Mesenchymal stem cell (in vitro differentiated cells and primary cell): ENCODE measurements at regions not wholly inside any gene's neighbourhood (a gene's known extent, or its start where the extent isn't known, plus 50 kb on each side); places are given as distances from the start of the nearest gene placed in this dataset.

Experiments
- DNase-seq: peaks from one replicate; pipeline ENCODE4 v3.0.0-alpha.2; 2013
- H2AFZ ChIP-seq: one replicate; pipeline ENCODE4 v1.6.1; 2013; ENCODE audit warnings: low read depth, mild to moderate bottlenecking, control low read depth, inconsistent platforms, low read length, moderate library complexity
- H2AK5ac ChIP-seq: 2 replicates; pipeline ENCODE4 v1.6.1; 2013; ENCODE audit warnings: low read length, moderate library complexity, mild to moderate bottlenecking, inconsistent platforms; ENCODE audit not compliant: severe bottlenecking
- H2BK120ac ChIP-seq: one replicate; pipeline ENCODE4 v1.6.1; 2013; ENCODE audit warnings: low read depth, mild to moderate bottlenecking, inconsistent platforms, low read length, moderate library complexity
- H2BK12ac ChIP-seq, 2 experiments: one replicate each; pipeline ENCODE4 v1.6.1; 2013; ENCODE audit warnings: inconsistent platforms in 2 of 2, low read length in 2 of 2, mild to moderate bottlenecking in 2 of 2, moderate library complexity in 2 of 2, control low read depth in 1 of 2
- H2BK15ac ChIP-seq: one replicate; pipeline ENCODE4 v1.6.1; 2013; ENCODE audit warnings: mild to moderate bottlenecking, low read depth, inconsistent platforms; ENCODE audit not compliant: poor library complexity, severe bottlenecking
- H2BK5ac ChIP-seq: 2 replicates; pipeline ENCODE4 v1.6.1; 2013; ENCODE audit warnings: low read depth, mild to moderate bottlenecking, low read length, control low read depth, inconsistent platforms; ENCODE audit not compliant: poor library complexity, severe bottlenecking
- H3K14ac ChIP-seq, 2 experiments: one replicate each; pipeline ENCODE4 v1.6.1; 2013; ENCODE audit warnings: inconsistent platforms in 2 of 2, low read length in 2 of 2, control low read depth in 1 of 2, mild to moderate bottlenecking in 1 of 2, moderate library complexity in 1 of 2
- H3K18ac ChIP-seq, 2 experiments: one replicate each; pipeline ENCODE4 v1.6.1; 2013; ENCODE audit warnings: inconsistent platforms in 2 of 2, low read length in 2 of 2, control low read depth in 1 of 2, low read depth in 1 of 2, mild to moderate bottlenecking in 1 of 2
- H3K23ac ChIP-seq, 2 experiments: one replicate each; pipeline ENCODE4 v1.6.1; 2013; ENCODE audit warnings: inconsistent platforms in 2 of 2, low read length in 2 of 2, mild to moderate bottlenecking in 2 of 2, moderate library complexity in 2 of 2, control low read depth in 1 of 2
- H3K27ac ChIP-seq: 2 replicates; pipeline ENCODE4 v1.5.1; 2013; ENCODE audit warnings: mild to moderate bottlenecking, moderate library complexity, low read length, control low read depth, inconsistent platforms; ENCODE audit not compliant: poor library complexity, severe bottlenecking
- H3K27me3 ChIP-seq, 2 experiments: 2 replicates each; pipeline versions ENCODE4 v1.6.1 to v1.7.0; 2013; ENCODE audit warnings: low read length in 2 of 2, mild to moderate bottlenecking in 2 of 2, moderate library complexity in 2 of 2, control low read depth in 1 of 2, inconsistent platforms in 1 of 2; ENCODE audit not compliant: control insufficient read depth in 1 of 2, insufficient read depth in 1 of 2
- H3K36me3 ChIP-seq, 2 experiments: 2 replicates each; pipeline versions ENCODE4 v1.6.1 to v1.7.0; 2013; ENCODE audit warnings: low read length in 2 of 2, control low read depth in 1 of 2, inconsistent platforms in 1 of 2, low read depth in 1 of 2, mild to moderate bottlenecking in 1 of 2; ENCODE audit not compliant: insufficient read depth in 2 of 2, control insufficient read depth in 1 of 2
- H3K4ac ChIP-seq, 2 experiments: one replicate each; pipeline ENCODE4 v1.6.1; 2013; ENCODE audit warnings: inconsistent platforms in 2 of 2, low read length in 2 of 2, mild to moderate bottlenecking in 2 of 2, moderate library complexity in 2 of 2, control low read depth in 1 of 2, low read depth in 1 of 2
- H3K4me1 ChIP-seq: 2 replicates; pipeline ENCODE4 v1.6.1; 2013; ENCODE audit warnings: low read depth, low read length, control low read depth; ENCODE audit not compliant: control insufficient read depth, insufficient read depth
- H3K4me2 ChIP-seq: 2 replicates; pipeline ENCODE4 v1.6.1; 2013; ENCODE audit warnings: low read length, mild to moderate bottlenecking, inconsistent platforms; ENCODE audit not compliant: poor library complexity, severe bottlenecking
- H3K4me3 ChIP-seq, 2 experiments: 2 replicates each; pipeline versions ENCODE4 v1.5.1 to v1.7.0; 2013; ENCODE audit warnings: low read length in 2 of 2, mild to moderate bottlenecking in 2 of 2, control low read depth in 1 of 2, low read depth in 1 of 2; ENCODE audit not compliant: insufficient read depth in 1 of 2
- H3K79me1 ChIP-seq: replicated peaks from 2 replicates; pipeline ENCODE4 v1.6.1; 2013; ENCODE audit warnings: mild to moderate bottlenecking, control low read depth, low read length, inconsistent platforms; ENCODE audit not compliant: poor library complexity, severe bottlenecking
- H3K9ac ChIP-seq: 2 replicates; pipeline ENCODE4 v1.7.0; 2013; ENCODE audit warnings: mild to moderate bottlenecking, low read length, moderate library complexity
- H3K9me3 ChIP-seq: 2 replicates; pipeline ENCODE4 v1.7.0; 2013; ENCODE audit warnings: mild to moderate bottlenecking, low read length; ENCODE audit not compliant: control insufficient read depth
- H4K8ac ChIP-seq: one replicate; pipeline ENCODE4 v1.6.1; 2013; ENCODE audit warnings: inconsistent platforms, mild to moderate bottlenecking, low read length, moderate library complexity
- H4K91ac ChIP-seq: one replicate; pipeline ENCODE4 v1.6.1; 2013; ENCODE audit warnings: mild to moderate bottlenecking, low read length, inconsistent platforms
- WGBS: methylation state at CpG from one replicate; pipeline ENCODE4 v1.1.7; 2013; ENCODE audit warnings: mixed read lengths; 5-methylcytosine and 5-hydroxymethylcytosine counted together

- Histone ChIP-seq H4K8ac (no peak overlapping the region), H3K27me3 (peaks cover 0 to 7% of the 10 kb centered on the region in 2 experiments), H2BK15ac (no peak overlapping the region), H3K9me3 (no peaks in the 10 kb centered on the region), H3K9ac (no peak overlapping the region), H3K14ac (no peak overlapping the region), H3K4me1 (no peaks in the 10 kb centered on the region), H2AK5ac (no peak overlapping the region), H2BK12ac (no peak overlapping the region), H2AFZ (no peak overlapping the region), H3K27ac (no peak overlapping the region), H2BK5ac (no peak overlapping the region), H3K4me2 (no peak overlapping the region), H3K18ac (no peak overlapping the region), H3K4ac (no peak overlapping the region), H3K23ac (no peak overlapping the region), H3K36me3 (no peaks in the 10 kb centered on the region), H2BK120ac (no peak overlapping the region), H4K91ac (no peak overlapping the region), H3K4me3 (no peak overlapping the region), H3K79me1 (no peaks in the 10 kb centered on the region)
- no CpG with 5 or more reads among the region's 2 CpGs for WGBS
- no peak for DNase-seq
Observed at GRCh38 chrX:97666890-97667289, 783.2 kb downstream of the RPA4 start.

DNA sequence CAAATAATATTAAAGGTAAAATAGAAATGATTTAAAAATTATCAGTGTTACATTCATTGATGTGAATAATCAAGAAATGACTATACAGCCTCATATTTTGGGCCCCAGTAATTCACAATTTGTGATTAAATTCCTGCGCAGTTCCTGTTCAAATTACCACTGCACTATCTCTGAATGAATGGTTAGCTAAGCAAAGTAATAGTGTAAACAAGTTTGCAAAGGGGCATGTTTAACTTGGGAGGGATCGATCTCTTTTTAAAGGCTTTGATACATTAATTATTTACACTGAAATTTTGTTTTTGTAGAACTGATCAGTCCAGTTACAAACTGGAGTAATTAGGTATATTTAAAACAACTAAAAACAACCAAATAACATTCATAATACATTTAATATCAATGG is 784.4 kb downstream of the RPA4 start:
- no peak overlapping the region for H3K9ac ChIP-seq
- no peak overlapping the region for H2BK5ac ChIP-seq
- H3K36me3 ChIP-seq = no peaks in the 10 kb centered on the region
- WGBS = no CpG with 5 or more reads among the region's 2 CpGs
- H3K79me1 ChIP-seq = no peaks in the 10 kb centered on the region
- no peak overlapping the region for H3K18ac ChIP-seq
- no peak overlapping the region for H2BK12ac ChIP-seq
- no peak overlapping the region for H2BK120ac ChIP-seq
- no peaks in the 10 kb centered on the region for H3K9me3 ChIP-seq
- no peak overlapping the region for H3K4me3 ChIP-seq
- no peak overlapping the region for H2AK5ac ChIP-seq
- no peaks in the 10 kb centered on the region for H3K4me1 ChIP-seq
- no peak overlapping the region for H3K23ac ChIP-seq
- H3K4ac ChIP-seq = no peak overlapping the region
- no peak overlapping the region for H2BK15ac ChIP-seq
- no peak overlapping the region for H4K8ac ChIP-seq
- H3K14ac ChIP-seq = no peak overlapping the region
- no peak for DNase-seq
- H2AFZ ChIP-seq = no peak overlapping the region
- H3K4me2 ChIP-seq = no peak overlapping the region
- H3K27ac ChIP-seq = no peak overlapping the region
- H4K91ac ChIP-seq = no peak overlapping the region
- peaks cover 0 to 13% of the 10 kb centered on the region in 2 experiments for H3K27me3 ChIP-seq

DNA sequence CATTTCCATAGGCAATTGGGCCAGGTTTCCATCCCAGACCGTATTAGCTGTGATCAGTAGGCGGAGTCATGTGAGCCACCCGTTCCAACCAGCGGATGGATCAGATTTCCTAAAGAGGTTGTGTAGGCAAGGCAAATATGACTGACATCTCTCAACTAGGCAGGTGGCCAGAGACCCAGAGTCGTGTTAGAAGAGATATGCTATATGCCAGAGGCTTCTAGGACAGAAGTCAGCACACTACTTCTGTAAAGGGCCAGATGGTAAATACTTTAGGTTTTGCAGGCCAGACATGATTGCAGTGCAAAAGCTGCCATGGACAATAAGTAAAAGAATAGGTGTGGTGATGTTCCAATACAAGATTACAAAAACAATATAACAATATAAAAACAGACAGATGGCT is 788.4 kb downstream of the RPA4 start:
- Histone ChIP-seq H4K91ac (no peak overlapping the region), H3K14ac (no peak overlapping the region), H2AK5ac (no peak overlapping the region), H4K8ac (no peak overlapping the region), H3K23ac (no peak overlapping the region), H3K79me1 (no peaks in the 10 kb centered on the region), H2BK12ac (no peak overlapping the region), H3K9me3 (no peaks in the 10 kb centered on the region), H3K4ac (no peak overlapping the region), H3K9ac (no peak overlapping the region), H3K36me3 (no peaks in the 10 kb centered on the region), H3K4me3 (no peak overlapping the region), H3K18ac (no peak overlapping the region), H2BK15ac (no peak overlapping the region), H2BK120ac (no peak overlapping the region), H2BK5ac (no peak overlapping the region), H3K27me3 (peaks cover 0 to 17% of the 10 kb centered on the region in 2 experiments), H3K27ac (no peak overlapping the region), H3K4me2 (no peak overlapping the region), H3K4me1 (no peaks in the 10 kb centered on the region), H2AFZ (no peak overlapping the region)
- WGBS = 86% methylated on average over 5 of the region's 5 CpGs
- DNase-seq = no peak

DNA sequence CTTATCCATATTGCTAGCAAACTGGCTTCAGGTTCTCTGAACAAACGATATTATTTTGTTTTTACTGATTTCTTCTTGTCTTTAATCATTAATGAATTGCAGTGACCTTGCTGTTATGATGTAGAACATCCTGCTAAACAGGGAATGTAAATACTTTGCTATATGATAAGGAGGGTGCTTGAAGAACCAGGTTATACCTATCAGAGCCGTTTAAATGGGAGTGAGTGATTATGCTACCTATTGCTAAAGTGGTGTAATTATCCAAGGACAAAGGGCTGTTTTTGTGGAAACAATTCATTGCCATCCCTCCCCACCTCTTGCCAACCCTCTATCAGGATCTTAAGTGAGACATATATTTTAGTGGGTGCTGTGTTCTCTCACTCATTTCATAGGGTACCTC is 788.9 kb downstream of the RPA4 start:
- no peak overlapping the region for H3K18ac ChIP-seq

More for the DNA sequence above, 788.9 kb downstream of the RPA4 start:
- Histone ChIP-seq H2BK120ac (no peak overlapping the region), H2BK12ac (no peak overlapping the region), H3K14ac (no peak overlapping the region), H3K4ac (no peak overlapping the region), H3K36me3 (no peaks in the 10 kb centered on the region), H3K4me3 (no peak overlapping the region), H3K9me3 (no peaks in the 10 kb centered on the region), H3K4me1 (no peaks in the 10 kb centered on the region), H3K9ac (no peak overlapping the region), H2BK5ac (no peak overlapping the region), H4K91ac (no peak overlapping the region), H2BK15ac (no peak overlapping the region), H4K8ac (no peak overlapping the region), H2AFZ (no peak overlapping the region), H2AK5ac (no peak overlapping the region), H3K23ac (no peak overlapping the region), H3K79me1 (no peaks in the 10 kb centered on the region), H3K4me2 (no peak overlapping the region), H3K27me3 (peaks cover 0 to 17% of the 10 kb centered on the region in 2 experiments), H3K27ac (no peak overlapping the region)
- no CpG with 5 or more reads among the region's 2 CpGs for WGBS
- DNase-seq = no peak
